Neuronal stem cell (in vitro differentiated cells): ENCODE measurements at regions not wholly inside any gene's neighbourhood (a gene's known extent, or its start where the extent isn't known, plus 50 kb on each side); places are given as distances from the start of the nearest gene placed in this dataset.
"Not testable (repeated sequence)": the region's sequence is repeated elsewhere in the genome, so short reads cannot be mapped to it uniquely, and the experiment has no call there.

Experiments
- DNase-seq: peaks from one replicate; pipeline ENCODE4 v3.0.0-alpha.2; 2013; ENCODE audit warnings: low spot score
- H2AFZ ChIP-seq: one replicate; pipeline ENCODE4 v1.6.1; 2013; ENCODE audit warnings: mild to moderate bottlenecking, low read length, inconsistent platforms
- H2AK5ac ChIP-seq: 2 replicates; pipeline ENCODE4 v1.6.1; 2013; ENCODE audit warnings: low read depth, mild to moderate bottlenecking, inconsistent platforms, low read length, moderate library complexity, mixed read lengths
- H2BK120ac ChIP-seq: 2 replicates; pipeline ENCODE4 v1.6.1; 2013; ENCODE audit warnings: low read depth, mild to moderate bottlenecking, inconsistent platforms, low read length, moderate library complexity, mixed read lengths
- H2BK12ac ChIP-seq: one replicate; pipeline ENCODE4 v1.6.1; 2013; ENCODE audit warnings: low read length, inconsistent platforms
- H2BK15ac ChIP-seq: 2 replicates; pipeline ENCODE4 v1.6.1; 2013; ENCODE audit warnings: mild to moderate bottlenecking, low read length, inconsistent platforms, mixed read lengths
- H2BK5ac ChIP-seq: one replicate; pipeline ENCODE4 v1.6.1; 2013; ENCODE audit warnings: inconsistent platforms, mild to moderate bottlenecking, low read length, moderate library complexity
- H3K14ac ChIP-seq: one replicate; pipeline ENCODE4 v1.6.1; 2013; ENCODE audit warnings: low read length, inconsistent platforms
- H3K18ac ChIP-seq: 2 replicates; pipeline ENCODE4 v1.6.1; 2013; ENCODE audit warnings: low read length, inconsistent platforms
- H3K23ac ChIP-seq: 2 replicates; pipeline ENCODE4 v1.6.1; 2013; ENCODE audit warnings: low read depth, mild to moderate bottlenecking, mixed read lengths, low read length, inconsistent platforms; ENCODE audit not compliant: poor library complexity
- H3K27ac ChIP-seq: replicated peaks from 3 replicates; pipeline ENCODE4 v1.5.1; 2013; ENCODE audit warnings: low read length, inconsistent platforms
- H3K27me3 ChIP-seq, 3 experiments: 2 replicates each; pipeline ENCODE4 v1.6.1; 2013; ENCODE audit warnings: low read length in 3 of 3, mild to moderate bottlenecking in 2 of 3, inconsistent platforms in 1 of 3, low read depth in 1 of 3, mixed read lengths in 1 of 3, moderate library complexity in 1 of 3; ENCODE audit not compliant: control insufficient read depth in 3 of 3, insufficient read depth in 3 of 3
- H3K36me3 ChIP-seq, 2 donors: replicated peaks in 1 of 2; 2 replicates each; pipeline ENCODE4 v1.6.1; 2013; ENCODE audit warnings: low read length in 2 of 2; ENCODE audit not compliant: control insufficient read depth in 2 of 2, insufficient read depth in 2 of 2
- H3K4ac ChIP-seq: 2 replicates; pipeline ENCODE4 v1.6.1; 2013; ENCODE audit warnings: inconsistent platforms, mild to moderate bottlenecking, low read length, moderate library complexity
- H3K4me1 ChIP-seq, 2 donors: 1 replicate in 1 of 2; 2 replicates in 1 of 2; pipeline ENCODE4 v1.6.1; 2013; ENCODE audit warnings: low read length in 2 of 2, low read depth in 1 of 2; ENCODE audit not compliant: control insufficient read depth in 2 of 2, insufficient read depth in 1 of 2
- H3K4me2 ChIP-seq: one replicate; pipeline ENCODE4 v1.6.1; 2013; ENCODE audit warnings: mild to moderate bottlenecking, low read length, inconsistent platforms; ENCODE audit not compliant: insufficient read depth, poor library complexity, severe bottlenecking
- H3K4me3 ChIP-seq, 2 donors: 2 replicates each; pipeline ENCODE4 v1.5.1; 2013; ENCODE audit warnings: low read length in 2 of 2, mild to moderate bottlenecking in 2 of 2, inconsistent platforms in 1 of 2, moderate library complexity in 1 of 2
- H3K79me1 ChIP-seq: one replicate; pipeline ENCODE4 v1.6.1; 2013; ENCODE audit warnings: low read depth, mild to moderate bottlenecking, inconsistent platforms, low read length, moderate library complexity
- H3K9ac ChIP-seq: one replicate; pipeline ENCODE4 v1.6.1; 2013; ENCODE audit warnings: mild to moderate bottlenecking, low read depth, low read length, inconsistent platforms; ENCODE audit not compliant: poor library complexity
- H3K9me3 ChIP-seq, 2 donors: replicated peaks in 1 of 2; 2 replicates each; pipeline versions ENCODE3 to v1.6.1; 2013; ENCODE audit warnings: low read length in 2 of 2, mild to moderate bottlenecking in 2 of 2, inconsistent platforms in 1 of 2, low read depth in 1 of 2, mixed read lengths in 1 of 2, moderate library complexity in 1 of 2; ENCODE audit not compliant: control insufficient read depth in 2 of 2, insufficient read depth in 1 of 2
- H4K8ac ChIP-seq: one replicate; pipeline ENCODE4 v1.6.1; 2013; ENCODE audit warnings: low read depth, mild to moderate bottlenecking, inconsistent platforms, low read length, moderate library complexity
- H4K91ac ChIP-seq: one replicate; pipeline ENCODE4 v1.6.1; 2013; ENCODE audit warnings: low read length, low read depth, mild to moderate bottlenecking, inconsistent platforms; ENCODE audit not compliant: poor library complexity
- WGBS, 2 donors: extraction: QIAGEN DNeasy Blood & Tissue Kit; methylation state at CpG; one replicate each; pipeline ENCODE4 v1.1.7; 2013; ENCODE audit warnings: missing lambda C conversion rate in 2 of 2, mixed read lengths in 1 of 2; ENCODE audit not compliant: insufficient read length in 2 of 2, insufficient replicate concordance in 1 of 2; ENCODE audit errors: extremely low coverage in 2 of 2; 5-methylcytosine and 5-hydroxymethylcytosine counted together

DNA sequence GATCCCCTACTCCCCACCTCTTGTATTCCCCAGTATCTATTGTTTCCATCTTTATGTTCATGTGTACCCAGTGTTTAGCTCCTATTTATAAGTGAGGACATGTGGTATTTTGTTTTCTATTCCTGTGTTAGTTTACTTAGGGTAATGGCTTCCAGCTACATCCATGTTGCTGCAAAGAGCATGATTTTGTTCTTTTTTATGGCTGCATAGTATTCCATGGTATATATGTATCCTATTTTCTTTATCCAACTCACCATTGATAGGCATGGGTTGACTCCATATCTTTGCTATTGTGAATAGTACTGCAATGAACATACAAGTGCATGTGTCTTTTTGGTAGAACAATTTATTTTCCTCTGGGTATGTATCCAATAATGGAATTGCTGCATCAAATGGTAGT is 154.6 kb upstream of the POGK start:
- not testable (repeated sequence) for H2BK15ac ChIP-seq, H2BK5ac ChIP-seq, H3K23ac ChIP-seq, H2BK120ac ChIP-seq, H2AK5ac ChIP-seq, H3K36me3 ChIP-seq, H3K27ac ChIP-seq, H3K4me2 ChIP-seq, H3K18ac ChIP-seq, H3K27me3 ChIP-seq, H4K91ac ChIP-seq, H3K9me3 ChIP-seq, H3K4ac ChIP-seq, H3K4me1 ChIP-seq, H2AFZ ChIP-seq, H3K4me3 ChIP-seq, H3K14ac ChIP-seq, H4K8ac ChIP-seq, H3K9ac ChIP-seq, H3K79me1 ChIP-seq, H2BK12ac ChIP-seq, DNase-seq

DNA sequence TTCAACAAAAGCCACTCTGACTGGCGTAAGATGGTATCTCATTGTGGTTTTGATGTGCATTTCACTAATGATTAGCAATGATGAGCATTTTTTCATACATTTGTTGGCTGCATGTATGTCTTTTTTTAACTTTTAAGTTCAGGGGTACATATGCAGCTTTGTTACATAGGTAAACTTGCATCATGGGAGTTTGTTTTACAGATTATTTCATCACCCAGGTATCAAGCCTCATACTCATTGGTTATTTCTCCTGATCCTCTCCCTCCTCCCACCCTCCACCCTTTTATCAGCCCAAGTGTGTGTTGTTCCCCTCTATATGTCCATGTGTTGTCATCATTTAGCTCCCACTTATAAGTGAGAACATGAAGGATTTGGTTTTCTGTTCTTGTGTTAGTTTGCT is 154.1 kb upstream of the POGK start:
- no peak overlapping the region for H4K8ac ChIP-seq
- no peak overlapping the region for H3K14ac ChIP-seq
- no peak for DNase-seq
- H3K4ac ChIP-seq, result no peak overlapping the region
- no peak overlapping the region for H2BK5ac ChIP-seq
- no peak overlapping the region for H2BK120ac ChIP-seq
- no peak overlapping the region for H4K91ac ChIP-seq
- H3K79me1 ChIP-seq, result no peaks in the 10 kb centered on the region
- no peak overlapping the region for H3K4me2 ChIP-seq
- H3K18ac ChIP-seq, result no peak overlapping the region
- WGBS, 2 donors, result no CpG with 5 or more reads among the region's 1 CpG
- H3K36me3 ChIP-seq, result no peaks in the 10 kb centered on the region
- no peak overlapping the region for H2AFZ ChIP-seq
- no peak overlapping the region for H3K23ac ChIP-seq
- H3K27me3 ChIP-seq, result no peaks in the 10 kb centered on the region
- H2AK5ac ChIP-seq, result no peak overlapping the region
- no peak overlapping the region for H2BK12ac ChIP-seq
- no peak overlapping the region for H3K4me3 ChIP-seq
- no peaks in the 10 kb centered on the region for H3K9me3 ChIP-seq
- H3K9ac ChIP-seq, result no peak overlapping the region
- no peaks in the 10 kb centered on the region for H3K4me1 ChIP-seq
- no peak overlapping the region for H2BK15ac ChIP-seq
- H3K27ac ChIP-seq, result no peak overlapping the region

DNA sequence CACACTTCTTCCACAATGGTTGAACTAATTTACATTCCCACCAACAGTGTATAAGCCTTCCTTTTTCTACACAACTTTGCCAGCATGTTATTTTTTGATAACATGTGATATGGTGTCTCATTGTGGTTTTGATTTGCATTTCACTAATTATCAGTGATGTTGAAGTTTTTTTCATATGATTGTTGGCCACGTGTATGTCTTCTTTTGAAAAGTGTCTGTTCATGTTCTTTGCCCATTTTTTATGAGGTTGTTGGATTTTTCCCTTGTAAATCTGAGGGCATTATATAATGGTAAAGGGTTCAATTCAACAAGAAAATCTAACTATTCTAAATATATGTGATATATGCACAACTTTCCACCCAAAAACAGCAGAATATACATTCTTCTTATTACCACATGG is 153.4 kb upstream of the POGK start:
- not testable (repeated sequence) for H4K8ac ChIP-seq, H2AFZ ChIP-seq, H4K91ac ChIP-seq, H3K23ac ChIP-seq, H3K9me3 ChIP-seq, H2BK120ac ChIP-seq, H2BK12ac ChIP-seq, H3K18ac ChIP-seq, H3K4me2 ChIP-seq, H3K79me1 ChIP-seq, H3K4ac ChIP-seq, H3K27ac ChIP-seq, H2AK5ac ChIP-seq, H2BK5ac ChIP-seq, H3K9ac ChIP-seq, H3K36me3 ChIP-seq, H3K14ac ChIP-seq, H2BK15ac ChIP-seq, H3K4me3 ChIP-seq, H3K27me3 ChIP-seq, DNase-seq, H3K4me1 ChIP-seq
- no CpG with 5 or more reads among the region's 1 CpG for WGBS, 2 donors

DNA sequence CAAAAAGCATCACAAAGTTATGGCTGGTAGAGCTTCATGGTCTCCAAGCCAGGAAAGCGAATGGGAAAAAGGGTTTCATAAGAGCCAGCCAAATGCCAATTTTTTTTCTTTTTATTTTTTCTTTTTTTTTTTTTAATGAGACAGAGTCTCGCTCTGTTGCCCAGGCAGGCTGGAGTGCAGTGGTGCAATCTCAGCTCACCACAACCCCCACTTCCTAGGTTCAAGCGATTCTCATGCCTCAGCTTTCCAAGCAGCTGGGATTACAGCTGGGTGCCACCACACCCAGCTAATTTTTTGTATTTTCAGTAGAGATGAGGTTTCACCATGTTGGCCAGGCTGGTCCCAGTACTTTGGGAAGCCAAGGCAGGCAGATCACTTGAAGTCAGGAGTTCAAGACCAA is 148.7 kb upstream of the POGK start:
- H2AFZ ChIP-seq, H3K79me1 ChIP-seq, H3K4me3 ChIP-seq, H3K9me3 ChIP-seq, H4K91ac ChIP-seq, H2AK5ac ChIP-seq, H3K14ac ChIP-seq, H3K23ac ChIP-seq, H3K27ac ChIP-seq, H3K4ac ChIP-seq, H3K36me3 ChIP-seq, H2BK12ac ChIP-seq, H4K8ac ChIP-seq, H3K27me3 ChIP-seq, H2BK120ac ChIP-seq, H2BK15ac ChIP-seq, H3K4me1 ChIP-seq, H3K18ac ChIP-seq, H2BK5ac ChIP-seq, DNase-seq, H3K4me2 ChIP-seq, H3K9ac ChIP-seq: not testable (repeated sequence)
- WGBS, 2 donors, result no CpG with 5 or more reads among the region's 3 CpGs
